Colonic mucosa (tissue), 4 donors: ENCODE measurements at regions not wholly inside any gene's neighbourhood (a gene's known extent, or its start where the extent isn't known, plus 50 kb on each side); places are given as distances from the start of the nearest gene placed in this dataset.

ENCODE experiments used
- DNase-seq: peaks from one replicate; pipeline ENCODE4 v3.0.0-alpha.2; 2020
- H3K27ac ChIP-seq: fragments of 200-600 bp; one replicate; pipeline ENCODE4 v1.8.0; 2021
- H3K27me3 ChIP-seq: fragments of 200-600 bp; one replicate; pipeline ENCODE4 v1.8.0; 2021
- H3K36me3 ChIP-seq: fragments of 200-600 bp; one replicate; pipeline ENCODE4 v1.8.0; 2021
- H3K4me1 ChIP-seq: fragments of 200-600 bp; one replicate; pipeline ENCODE4 v1.8.0; 2021; ENCODE audit warnings: mild to moderate bottlenecking
- H3K4me3 ChIP-seq: fragments of 200-600 bp; one replicate; pipeline ENCODE4 v1.8.0; 2021
- H3K9ac ChIP-seq, 2 donors: one replicate each; pipeline ENCODE4 v1.7.0; 2013; ENCODE audit warnings: control low read depth in 2 of 2, low read depth in 2 of 2, low read length in 2 of 2
- H3K9me3 ChIP-seq: fragments of 200-600 bp; one replicate; pipeline ENCODE4 v1.8.0; 2021
- intact Hi-C: fragments of 100-400 bp; cut with DNase I; formaldehyde crosslinking; loops from one replicate; pipeline ENCODE4 v1.14.1; 2022
- TF ChIP-seq, protein P1 (sequence below): fragments of 200-600 bp; IDR thresholded peaks from one replicate; pipeline ENCODE4 v1.8.0; 2022; ENCODE audit warnings: antibody characterized with exemption, mild to moderate bottlenecking
- donor health status: healthy.
- donor health status: DM: no; HTN: no; CAD: no.
- donor health status: DM: no; HTN: no; CAD: no.

- no peak overlapping the region for H3K9ac ChIP-seq
- no peaks in the 10 kb centered on the region for H3K4me1 ChIP-seq
- TF ChIP-seq, protein P1, sequence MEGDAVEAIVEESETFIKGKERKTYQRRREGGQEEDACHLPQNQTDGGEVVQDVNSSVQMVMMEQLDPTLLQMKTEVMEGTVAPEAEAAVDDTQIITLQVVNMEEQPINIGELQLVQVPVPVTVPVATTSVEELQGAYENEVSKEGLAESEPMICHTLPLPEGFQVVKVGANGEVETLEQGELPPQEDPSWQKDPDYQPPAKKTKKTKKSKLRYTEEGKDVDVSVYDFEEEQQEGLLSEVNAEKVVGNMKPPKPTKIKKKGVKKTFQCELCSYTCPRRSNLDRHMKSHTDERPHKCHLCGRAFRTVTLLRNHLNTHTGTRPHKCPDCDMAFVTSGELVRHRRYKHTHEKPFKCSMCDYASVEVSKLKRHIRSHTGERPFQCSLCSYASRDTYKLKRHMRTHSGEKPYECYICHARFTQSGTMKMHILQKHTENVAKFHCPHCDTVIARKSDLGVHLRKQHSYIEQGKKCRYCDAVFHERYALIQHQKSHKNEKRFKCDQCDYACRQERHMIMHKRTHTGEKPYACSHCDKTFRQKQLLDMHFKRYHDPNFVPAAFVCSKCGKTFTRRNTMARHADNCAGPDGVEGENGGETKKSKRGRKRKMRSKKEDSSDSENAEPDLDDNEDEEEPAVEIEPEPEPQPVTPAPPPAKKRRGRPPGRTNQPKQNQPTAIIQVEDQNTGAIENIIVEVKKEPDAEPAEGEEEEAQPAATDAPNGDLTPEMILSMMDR, result no peak
- no peak overlapping the region for H3K4me3 ChIP-seq
- H3K27ac ChIP-seq, result no peak overlapping the region
- no peaks in the 10 kb centered on the region for H3K27me3 ChIP-seq
- H3K9me3 ChIP-seq, result no peaks in the 10 kb centered on the region
- no peak for DNase-seq
- intact Hi-C loops, result no loop called here
- H3K36me3 ChIP-seq, result no peaks in the 10 kb centered on the region
Measured at GRCh38 chr5:89445106-89445745, 562.2 kb upstream of the MEF2C start.

DNA sequence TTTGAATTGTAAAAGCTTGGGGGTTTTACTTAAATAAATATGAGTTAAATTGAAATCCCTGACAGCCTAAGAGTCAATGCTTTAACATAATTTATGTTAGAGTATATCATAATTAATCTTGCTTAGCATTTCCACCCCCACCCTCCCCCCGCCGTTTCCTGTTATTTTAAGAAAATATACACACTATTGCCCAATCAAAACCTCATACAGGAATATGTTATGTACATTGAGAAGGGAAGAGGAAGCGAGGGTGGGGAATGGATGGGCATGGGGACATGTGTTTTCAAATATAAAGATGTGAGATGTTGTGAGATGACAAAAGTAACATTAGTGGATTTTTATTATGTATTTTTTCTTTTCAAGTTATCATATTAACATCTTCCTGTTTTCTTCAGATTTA, 561.1 kb upstream of the MEF2C start:
- DNase-seq, result no peak

GRCh38 chr5:89443508-89443907, 560.5 kb upstream of the MEF2C start:
- Histone ChIP-seq H3K4me3 (no peak overlapping the region), H3K27me3 (no peaks in the 10 kb centered on the region), H3K9me3 (no peaks in the 10 kb centered on the region), H3K9ac (no peak overlapping the region), H3K4me1 (no peaks in the 10 kb centered on the region), H3K27ac (no peak overlapping the region), H3K36me3 (no peaks in the 10 kb centered on the region)
- intact Hi-C loops, result no loop called here
- no peak for DNase-seq
- TF ChIP-seq, protein P1, result no peak

More for the DNA sequence above, 561.1 kb upstream of the MEF2C start:
- Histone ChIP-seq H3K36me3 (no peaks in the 10 kb centered on the region), H3K9ac (no peak overlapping the region), H3K9me3 (no peaks in the 10 kb centered on the region), H3K4me1 (no peaks in the 10 kb centered on the region), H3K27me3 (no peaks in the 10 kb centered on the region), H3K27ac (no peak overlapping the region), H3K4me3 (no peak overlapping the region)
- TF ChIP-seq, protein P1, result no peak
- intact Hi-C loops, result no loop called here

- intact Hi-C loops, result no loop called here
- no peaks in the 10 kb centered on the region for H3K4me1 ChIP-seq
- no peaks in the 10 kb centered on the region for H3K36me3 ChIP-seq
- H3K9me3 ChIP-seq, result no peaks in the 10 kb centered on the region
- TF ChIP-seq, protein P1, result no peak
- DNase-seq, result no peak
- H3K27me3 ChIP-seq, result no peaks in the 10 kb centered on the region
- H3K4me3 ChIP-seq, result no peak overlapping the region
- no peak overlapping the region for H3K27ac ChIP-seq
- no peak overlapping the region for H3K9ac ChIP-seq
Measured at GRCh38 chr5:89441965-89442364, 559.0 kb upstream of the MEF2C start.

GRCh38 chr5:89440670-89441069, 557.7 kb upstream of the MEF2C start:
- TF ChIP-seq, protein P1, result no peak
- H3K4me3 ChIP-seq, result no peak overlapping the region
- H3K9ac ChIP-seq, result no peak overlapping the region
- no peaks in the 10 kb centered on the region for H3K27me3 ChIP-seq
- no peaks in the 10 kb centered on the region for H3K9me3 ChIP-seq
- H3K4me1 ChIP-seq, result no peaks in the 10 kb centered on the region
- H3K27ac ChIP-seq, result no peak overlapping the region
- H3K36me3 ChIP-seq, result no peaks in the 10 kb centered on the region
- intact Hi-C loops, result no loop called here
- DNase-seq, result no peak
